GM21367 (cell line): ENCODE measurements at regions not wholly inside any gene's neighbourhood (a gene's known extent, or its start where the extent isn't known, plus 50 kb on each side); places are given as distances from the start of the nearest gene placed in this dataset.
"Not testable (repeated sequence)": the region's sequence is repeated elsewhere in the genome, so short reads cannot be mapped to it uniquely, and the experiment has no call there.

Experiments used
- ATAC-seq: cut with Tn5 transposase; IDR thresholded peaks from one replicate; pipeline ENCODE4 v1.9.1; 2021; ENCODE audit not compliant: unreplicated experiment

- ATAC-seq, result no peak
Measured at GRCh38 chr13:78876915-78877549, 218.1 kb upstream of the OBI1 start.

GRCh38 chr13:78875792-78876580, 217.0 kb upstream of the OBI1 start:
- peak; percentile 86 for ATAC-seq

- ATAC-seq, result no peak
Measured at GRCh38 chr13:78868991-78869390, 210.0 kb upstream of the OBI1 start.

DNA sequence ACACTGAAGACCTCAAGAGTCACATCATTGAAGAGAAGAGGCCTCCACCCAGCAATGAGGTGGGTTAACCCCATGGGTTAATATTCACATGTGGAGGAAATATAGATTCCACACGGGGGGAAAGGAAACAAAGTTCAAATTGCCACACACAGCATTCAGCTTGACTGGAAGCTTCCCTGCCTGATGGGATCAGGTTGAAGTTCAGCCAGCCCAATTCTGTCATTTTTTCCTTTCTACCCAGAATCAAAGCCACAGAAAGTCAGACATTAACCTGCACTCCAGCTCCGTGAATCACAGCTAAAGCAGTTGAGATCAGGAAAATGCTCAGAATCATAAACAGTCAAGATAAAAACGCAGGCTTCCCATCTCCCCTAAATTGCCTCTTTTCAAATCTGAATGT, 208.7 kb upstream of the OBI1 start:
- no peak for ATAC-seq

GRCh38 chr13:78866076-78866475, 207.1 kb upstream of the OBI1 start:
- not testable (repeated sequence) for ATAC-seq

- ATAC-seq, result no peak
Measured at GRCh38 chr13:78862446-78862845, 203.5 kb upstream of the OBI1 start.

DNA sequence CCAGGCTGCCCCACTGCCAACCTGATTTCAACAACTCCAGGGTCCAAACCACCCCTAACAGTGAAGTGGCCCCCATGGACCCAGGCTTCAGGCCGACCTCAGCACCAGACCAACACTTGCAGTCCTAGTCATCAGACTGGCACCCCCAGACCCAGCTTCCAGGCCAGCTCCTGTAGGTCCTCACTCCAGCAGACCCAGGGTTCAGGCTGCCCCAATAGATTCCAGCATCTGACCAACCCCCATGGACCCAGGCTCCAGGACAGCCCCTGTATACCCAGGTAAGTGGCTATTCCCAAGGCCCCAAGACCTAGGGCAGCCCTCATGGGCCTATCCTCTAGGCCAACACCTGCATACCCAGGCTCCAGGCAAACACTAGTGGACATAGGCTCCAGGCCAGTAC, 193.8 kb upstream of the OBI1 start:
- ATAC-seq, result no peak

GRCh38 chr13:78845656-78846365, 186.9 kb upstream of the OBI1 start:
- ATAC-seq, result no peak

- no peak for ATAC-seq
Measured at GRCh38 chr13:78844106-78844505, 185.2 kb upstream of the OBI1 start.

DNA sequence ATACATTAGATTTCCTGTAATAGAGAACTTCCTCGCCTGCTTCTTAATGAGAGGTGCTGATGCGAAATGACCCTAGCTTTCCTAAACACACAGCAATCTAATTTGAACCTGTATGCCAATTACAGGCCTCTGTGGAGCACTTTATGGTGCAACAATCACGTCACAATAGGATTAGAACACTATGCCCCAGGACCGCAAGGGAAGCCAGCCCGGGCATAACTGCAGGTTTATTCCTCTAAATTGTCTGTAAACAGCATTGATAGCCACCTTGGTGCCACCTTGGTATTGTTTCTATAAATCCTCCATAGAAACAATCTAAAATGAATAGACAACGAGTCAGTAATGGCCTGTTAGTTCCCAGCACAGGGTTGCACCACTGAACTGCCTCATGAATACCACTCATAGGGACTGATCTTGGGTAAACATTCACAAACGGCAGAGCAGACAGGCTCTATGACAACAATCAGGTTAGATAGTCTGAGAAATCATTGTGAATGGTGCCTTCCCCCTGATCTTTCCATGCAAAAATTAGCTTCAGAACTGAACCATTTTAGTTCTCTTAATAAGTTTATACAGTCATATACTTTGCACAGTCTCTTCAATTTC, 182.5 kb upstream of the OBI1 start:
- ATAC-seq, result no peak

DNA sequence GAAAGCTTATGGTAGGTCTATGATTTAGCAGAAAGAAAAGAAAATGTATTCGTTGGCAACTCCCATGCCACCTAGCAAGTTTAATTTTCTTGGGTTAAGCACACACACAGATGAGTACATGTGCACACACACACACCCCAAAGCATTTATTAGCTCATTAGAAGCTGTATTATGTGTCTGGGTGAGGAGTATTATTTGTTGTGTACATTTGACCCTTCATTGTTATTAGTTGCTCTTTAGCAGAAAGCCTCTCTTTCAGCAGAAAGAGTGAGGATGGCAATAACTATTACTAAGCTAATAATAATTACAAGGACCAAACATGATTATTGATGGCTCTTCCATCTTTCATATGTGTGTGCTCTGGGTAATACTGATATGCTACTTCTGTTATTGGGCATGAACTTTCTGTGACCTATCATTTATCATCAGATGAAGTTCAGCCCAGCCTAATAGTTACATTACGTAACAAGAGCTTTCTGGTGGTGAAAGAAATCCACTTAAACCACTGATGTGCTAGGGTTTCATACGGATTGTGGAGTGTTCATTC, 177.4 kb upstream of the OBI1 start:
- ATAC-seq, result no peak

DNA sequence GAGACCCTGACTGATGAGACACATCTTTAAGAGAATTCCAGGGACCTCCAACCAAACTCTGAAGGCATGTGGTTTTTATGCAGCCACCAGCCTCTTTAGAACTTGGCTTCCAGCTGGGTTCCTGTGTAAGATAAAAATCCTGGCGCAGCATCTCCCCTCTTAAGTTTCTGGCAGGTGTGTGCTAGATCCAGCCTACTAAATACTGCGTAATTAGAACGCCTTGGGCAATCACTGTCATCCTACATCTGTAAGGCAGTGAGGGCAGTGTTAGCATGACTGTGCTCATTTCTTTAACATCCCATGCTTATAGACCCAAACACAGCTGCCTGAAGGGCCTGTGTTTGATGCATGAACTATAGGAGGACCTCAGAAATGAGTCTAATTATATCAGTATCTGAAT, 173.5 kb upstream of the OBI1 start:
- ATAC-seq, result no peak

DNA sequence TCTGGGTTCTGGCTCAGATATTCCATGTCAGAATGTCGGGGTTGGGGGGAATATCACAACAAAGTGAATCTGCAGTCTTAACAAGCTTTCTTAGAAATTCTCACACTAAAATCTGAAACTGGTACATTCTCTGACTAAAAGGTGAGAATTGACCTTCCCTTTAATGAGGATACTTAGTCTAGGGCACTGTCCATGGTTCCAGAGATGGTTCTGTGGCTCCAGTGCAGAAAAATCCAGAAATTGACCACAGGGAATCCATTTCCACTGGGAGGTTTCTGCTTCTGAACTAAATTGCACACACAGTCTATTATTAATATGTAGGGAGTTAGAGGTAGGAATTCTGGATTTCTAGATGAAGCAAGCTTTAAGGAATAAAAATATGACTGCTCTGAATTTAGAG, 171.6 kb upstream of the OBI1 start:
- ATAC-seq, result no peak

- ATAC-seq, result no peak
Measured at GRCh38 chr13:78829821-78830220, 170.9 kb upstream of the OBI1 start.

- no peak for ATAC-seq
Measured at GRCh38 chr13:78827471-78827870, 168.5 kb upstream of the OBI1 start.

- no peak for ATAC-seq
Measured at GRCh38 chr13:78826936-78827335, 168.0 kb upstream of the OBI1 start.

DNA sequence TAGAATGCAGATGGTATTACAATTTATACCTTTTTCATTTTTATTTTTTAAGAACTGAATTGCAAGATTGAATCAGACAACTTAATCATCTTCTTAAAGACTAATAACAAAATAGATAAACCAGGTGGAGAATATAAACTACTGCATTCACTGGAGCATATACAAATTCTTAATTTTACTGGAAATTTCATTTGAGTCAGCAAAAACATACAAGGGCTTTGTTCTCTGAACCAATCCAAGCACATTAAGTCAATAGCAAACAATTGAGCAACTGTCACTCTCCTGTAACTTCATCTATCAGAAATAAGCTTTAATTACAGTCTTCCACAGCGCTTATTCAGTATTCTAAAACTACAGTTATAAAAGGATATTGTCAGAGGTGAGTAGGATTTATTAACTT, 167.4 kb upstream of the OBI1 start:
- ATAC-seq, result no peak

- ATAC-seq, result no peak
Measured at GRCh38 chr13:78820541-78820940, 161.6 kb upstream of the OBI1 start.

DNA sequence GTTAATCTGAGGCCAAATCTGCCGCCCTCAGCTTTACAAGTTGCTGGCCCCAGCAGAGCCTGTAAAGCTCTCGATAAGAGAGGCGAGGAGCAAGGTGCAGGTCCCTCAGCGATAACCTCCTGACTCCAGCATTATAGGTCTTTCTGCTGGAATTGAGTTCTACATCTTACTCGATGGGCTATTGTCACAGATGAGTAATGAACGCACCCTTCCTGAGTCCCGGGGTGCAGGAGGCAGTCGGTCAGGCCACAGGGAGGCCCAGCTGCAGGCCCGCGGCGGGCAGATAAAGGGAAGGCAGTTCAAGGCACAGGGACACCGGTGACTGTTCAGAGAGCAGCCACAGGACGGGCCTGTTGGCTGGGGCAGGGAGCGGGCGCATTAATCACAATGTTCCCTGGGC, 157.6 kb upstream of the OBI1 start:
- no peak for ATAC-seq

DNA sequence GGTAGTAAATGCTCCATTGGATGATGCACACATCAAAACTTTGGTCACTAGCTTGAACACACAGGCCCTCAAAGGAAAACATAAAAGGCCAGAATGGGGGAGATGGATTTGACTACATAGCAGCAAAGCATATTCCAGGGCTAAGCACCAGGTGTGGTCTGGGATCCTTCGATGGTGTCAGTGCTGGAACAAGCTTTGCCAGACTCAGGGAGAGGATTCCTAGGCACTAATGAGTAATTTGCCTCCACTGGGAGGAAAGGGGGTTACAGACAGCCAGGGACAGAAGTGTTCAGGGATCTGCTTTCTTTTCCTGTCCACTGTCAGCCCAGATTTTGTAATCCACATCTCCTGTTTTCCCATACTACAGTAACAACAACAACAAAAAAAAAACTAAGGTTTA, 157.2 kb upstream of the OBI1 start:
- ATAC-seq, result no peak

- ATAC-seq, result peak; percentile 64
Measured at GRCh38 chr13:78806457-78806856, 147.5 kb upstream of the OBI1 start.
